Activated naive CD8-positive, alpha-beta T cell treated with anti-CD3 and anti-CD28 coated beads, Interleukin-2, amount 50 U/mL, for 16 hours (primary cell): ENCODE measurements at regions not wholly inside any gene's neighbourhood (a gene's known extent, or its start where the extent isn't known, plus 50 kb on each side); places are given as distances from the start of the nearest gene placed in this dataset.
A peak's percentile ranks its signal among the peaks of the same experiment; 100 is the strongest.

ENCODE experiments used
- DNase-seq: peaks from one replicate; pipeline ENCODE4 v3.0.0-alpha.2; 2020; ENCODE audit warnings: low read depth, low spot score

DNA sequence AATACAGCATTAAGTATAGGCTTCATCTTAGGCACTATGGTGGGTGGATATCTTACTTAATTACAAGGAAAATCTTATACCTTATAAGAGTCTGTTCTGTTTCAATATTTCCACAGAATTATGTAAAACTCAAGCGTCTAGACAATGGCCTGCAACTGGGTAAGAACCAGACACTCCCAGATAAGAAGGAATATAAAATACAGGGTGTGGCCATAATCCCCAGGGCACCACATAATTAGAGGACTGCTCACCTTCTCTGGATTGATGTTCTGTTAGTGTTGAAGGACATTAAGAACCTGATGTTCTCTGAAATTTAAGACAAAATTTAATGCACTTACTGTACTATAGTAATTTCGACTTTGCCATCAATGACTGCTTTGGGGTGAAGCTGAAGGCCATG is 198.2 kb upstream of the ARSJ start:
- DNase-seq = no peak

DNA sequence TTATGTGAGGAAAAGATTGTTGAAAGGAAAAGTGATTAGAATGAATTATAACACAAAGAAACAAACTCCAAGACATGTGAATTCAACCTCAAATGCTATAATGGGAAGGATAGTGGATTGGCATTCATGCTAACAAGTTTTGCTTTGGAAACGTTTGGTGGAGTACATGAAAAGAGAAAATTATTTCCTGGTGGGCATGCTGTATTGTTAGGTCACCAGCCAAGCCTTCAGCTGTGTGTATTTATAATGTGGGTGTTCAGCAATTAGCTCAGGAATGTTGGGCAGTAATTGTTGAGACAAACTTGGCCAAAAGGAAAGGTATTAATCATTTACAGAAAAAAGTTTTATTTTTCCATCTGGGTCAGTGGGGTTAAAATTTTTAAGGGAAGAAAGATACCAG is 198.9 kb upstream of the ARSJ start:
- no peak for DNase-seq

DNA sequence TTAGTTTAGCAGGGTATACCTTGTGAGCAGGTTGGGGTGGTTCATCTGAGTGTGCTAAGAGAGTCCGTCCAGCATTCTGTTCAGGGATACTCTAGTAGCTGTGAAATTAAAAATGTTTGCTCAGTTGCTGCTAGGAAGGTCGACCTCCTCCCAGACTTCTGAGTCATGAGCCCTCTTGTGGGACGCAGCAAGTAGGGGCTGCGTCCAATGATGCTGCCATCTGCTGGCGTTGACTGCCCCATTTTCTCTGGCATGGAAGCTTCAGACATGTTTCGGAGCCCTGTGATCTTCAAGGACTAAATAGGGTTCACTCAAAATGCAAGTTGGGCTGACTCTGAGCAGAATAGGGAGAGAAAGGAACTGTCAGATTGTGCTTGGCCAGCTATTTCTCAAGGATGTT is 201.0 kb upstream of the ARSJ start:
- peak; percentile 3 for DNase-seq

DNA sequence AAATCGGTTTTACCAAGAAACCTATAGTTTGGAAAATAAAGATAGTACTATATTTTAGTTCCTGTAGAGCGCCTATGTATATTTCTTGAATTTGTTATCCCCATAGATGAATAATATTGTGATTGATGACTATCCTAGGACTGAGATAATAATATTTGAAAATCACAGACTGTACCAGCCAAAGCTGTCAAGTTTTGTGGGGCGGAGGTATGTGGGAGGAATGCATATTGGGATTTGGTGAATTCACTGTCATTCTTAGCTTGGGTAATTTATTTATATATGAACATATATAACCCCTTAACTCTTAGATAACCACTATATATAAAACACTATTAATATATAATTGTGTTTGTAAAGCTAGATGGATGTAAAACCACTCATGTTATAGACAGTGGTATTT is 205.5 kb upstream of the ARSJ start:
- DNase-seq = no peak

DNA sequence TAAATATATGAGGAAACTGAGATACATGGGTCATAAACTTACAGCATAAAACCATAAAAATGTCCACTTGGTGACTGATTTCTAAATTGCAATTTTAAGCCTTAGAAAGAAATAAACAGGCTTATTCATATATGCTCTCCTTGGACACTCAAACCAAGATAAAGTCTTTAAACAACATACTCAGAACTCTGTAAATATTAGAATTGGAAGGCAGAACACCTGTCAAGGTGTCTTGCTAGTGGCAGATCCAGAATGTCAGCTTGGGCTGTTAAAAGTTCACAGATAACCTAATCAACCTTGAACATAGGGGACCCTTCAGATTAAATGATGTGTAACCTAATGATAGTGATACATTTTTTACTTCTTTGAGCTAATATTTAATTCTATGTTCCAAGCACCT is 208.1 kb upstream of the ARSJ start:
- no peak for DNase-seq

DNA sequence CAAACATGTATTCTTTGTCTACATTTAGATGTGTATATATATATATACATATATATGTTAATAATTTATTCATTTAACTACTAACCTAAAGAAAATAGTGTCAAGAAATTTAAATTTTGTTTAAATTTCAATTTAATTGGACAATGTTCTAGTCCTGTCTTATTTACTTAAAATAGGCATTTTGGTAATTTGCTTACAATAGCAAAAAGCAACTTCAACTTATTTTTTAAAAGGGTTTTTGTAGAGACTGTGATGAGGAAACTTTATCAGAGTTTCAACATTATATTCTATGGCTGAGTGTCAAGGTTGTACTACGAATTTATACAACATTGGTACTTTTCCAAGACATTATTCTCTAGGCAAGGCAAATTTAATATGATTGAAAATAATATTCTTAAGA is 212.0 kb upstream of the ARSJ start:
- DNase-seq = no peak

DNA sequence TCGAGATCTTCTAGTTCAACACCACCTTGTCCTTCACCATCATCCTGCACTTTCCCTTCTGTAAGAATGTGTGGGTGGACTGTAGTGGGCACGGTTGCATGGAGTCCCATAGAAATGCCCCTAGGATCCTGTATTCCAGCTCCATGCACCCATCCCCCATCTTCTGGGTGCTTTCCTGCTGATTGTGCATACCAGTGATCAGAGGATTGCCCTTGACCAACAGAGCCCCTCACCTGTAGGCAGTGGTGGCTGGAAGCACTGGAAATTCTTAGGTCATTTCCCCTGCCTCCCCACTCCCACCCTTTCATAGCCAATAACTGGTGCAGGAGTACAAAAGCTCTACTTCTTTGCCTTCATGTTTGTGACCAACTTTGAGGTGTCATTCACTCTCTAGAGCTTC is 213.4 kb upstream of the ARSJ start:
- DNase-seq = no peak

DNA sequence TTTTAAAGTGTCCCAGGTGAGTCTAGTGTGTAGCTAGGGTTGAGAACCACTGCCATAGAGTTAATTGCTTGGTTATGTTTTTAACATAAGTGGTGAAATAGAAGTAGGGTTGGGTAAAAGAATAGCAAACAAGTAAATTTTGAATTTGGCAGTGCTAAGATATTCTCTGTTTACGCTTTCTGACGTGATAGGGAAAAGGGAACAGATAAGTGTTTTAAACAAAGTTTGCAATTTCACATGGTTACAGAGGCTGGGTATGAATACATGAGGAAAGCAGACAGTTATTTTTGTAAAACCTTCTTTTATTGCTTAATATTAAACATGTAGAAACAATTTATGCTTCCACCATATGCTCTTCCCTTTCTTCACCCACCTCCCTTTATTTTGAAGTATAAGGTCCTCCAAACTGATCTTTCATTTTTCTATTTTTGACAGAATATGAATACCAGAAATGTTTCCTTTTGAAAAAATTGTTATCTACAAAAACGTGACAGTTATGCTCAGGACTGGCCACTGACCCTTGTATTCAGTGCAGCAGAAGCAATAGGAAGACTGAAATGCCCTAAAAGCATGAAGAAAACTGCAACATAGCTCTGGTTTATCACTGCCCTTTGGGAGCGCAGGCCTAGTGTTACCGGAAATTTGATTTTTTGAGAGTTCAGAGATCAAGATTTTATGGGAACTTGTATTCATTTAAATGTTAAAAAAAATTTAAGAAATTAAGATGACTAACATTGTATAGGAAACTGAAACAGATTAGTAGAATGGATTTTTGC is 214.4 kb upstream of the ARSJ start:
- DNase-seq = no peak

DNA sequence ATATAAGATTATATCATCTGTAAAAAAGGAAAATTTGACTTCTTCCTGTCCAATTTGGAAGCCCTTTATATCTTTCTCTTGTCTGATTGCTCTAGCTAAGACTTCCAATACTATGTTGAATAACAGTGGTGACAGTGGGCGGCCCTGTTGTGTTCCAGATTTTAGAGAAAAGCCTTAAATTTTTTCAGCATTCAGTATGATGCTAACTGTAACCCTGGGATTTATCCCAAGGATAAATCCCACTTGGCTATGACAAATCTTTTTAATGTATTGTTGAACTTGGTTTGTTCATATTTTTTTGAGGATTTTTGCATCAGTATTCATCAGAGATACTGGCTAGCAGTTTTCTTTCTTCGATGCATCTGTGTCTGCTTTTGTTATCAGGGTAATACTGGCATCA is 217.2 kb upstream of the ARSJ start:
- DNase-seq = no peak

DNA sequence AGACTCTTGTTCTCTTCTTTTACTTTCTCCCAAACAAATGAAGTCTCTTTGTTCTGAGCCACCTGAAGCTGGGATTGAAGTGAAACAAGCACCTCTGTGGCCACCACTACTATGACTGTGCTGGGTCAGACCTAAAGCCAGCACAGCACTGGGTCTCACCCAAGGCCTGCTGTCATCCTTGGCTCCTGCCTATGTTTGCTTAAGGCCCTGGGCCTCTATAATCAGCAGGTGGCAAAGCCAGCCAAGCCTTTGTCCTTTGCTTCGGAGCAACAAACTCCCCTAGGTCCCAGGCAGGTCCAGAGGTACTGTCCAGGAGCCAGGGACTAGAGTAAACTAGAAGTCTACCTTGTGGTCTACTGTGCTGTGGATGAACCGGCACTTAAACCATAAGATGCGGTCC is 220.6 kb upstream of the ARSJ start:
- no peak for DNase-seq

DNA sequence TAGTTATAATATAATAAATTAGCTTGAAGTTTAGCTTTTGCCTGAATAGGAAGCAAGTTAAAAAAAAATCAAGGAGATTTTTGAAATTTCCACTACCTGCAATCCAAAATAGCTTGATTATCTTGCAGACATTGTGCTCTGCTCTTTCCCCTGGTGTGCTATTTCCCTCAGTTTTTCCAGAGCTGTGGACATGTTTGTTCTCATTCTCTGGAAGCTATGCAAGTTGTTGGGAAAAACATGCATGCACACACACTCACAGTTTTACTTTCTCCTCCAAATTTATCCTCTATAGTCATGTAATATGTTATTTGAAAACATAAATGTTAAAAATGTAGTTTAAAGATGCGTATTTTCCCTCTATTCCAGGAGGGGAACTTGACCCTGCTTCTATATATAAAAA is 225.8 kb upstream of the ARSJ start:
- DNase-seq = no peak

DNA sequence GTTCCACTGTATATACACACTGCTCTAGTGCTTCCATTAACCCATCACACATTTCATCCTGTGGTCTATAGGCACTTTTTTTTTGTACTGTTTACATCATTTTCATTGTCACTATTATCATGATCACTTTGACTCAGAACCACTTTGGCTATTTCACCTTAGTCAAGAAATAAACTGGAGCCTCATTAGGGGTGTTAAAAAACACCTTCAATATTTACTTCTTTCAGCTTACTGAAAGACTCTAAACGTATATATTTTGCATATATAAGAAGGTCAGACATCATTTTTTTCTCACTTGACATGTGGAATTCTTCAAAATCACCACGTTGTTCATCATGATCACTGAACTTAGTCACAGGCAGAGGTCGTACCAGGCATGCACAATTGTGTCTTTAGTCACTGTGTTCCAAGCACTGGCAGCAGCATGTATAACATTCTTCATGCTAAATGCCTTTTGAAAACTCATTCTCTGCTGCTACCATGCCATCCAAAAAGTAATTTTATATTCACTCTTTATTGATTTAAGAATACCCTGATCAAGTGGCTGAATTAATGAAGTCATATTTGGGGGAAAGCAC is 229.2 kb upstream of the ARSJ start:
- DNase-seq = no peak

DNA sequence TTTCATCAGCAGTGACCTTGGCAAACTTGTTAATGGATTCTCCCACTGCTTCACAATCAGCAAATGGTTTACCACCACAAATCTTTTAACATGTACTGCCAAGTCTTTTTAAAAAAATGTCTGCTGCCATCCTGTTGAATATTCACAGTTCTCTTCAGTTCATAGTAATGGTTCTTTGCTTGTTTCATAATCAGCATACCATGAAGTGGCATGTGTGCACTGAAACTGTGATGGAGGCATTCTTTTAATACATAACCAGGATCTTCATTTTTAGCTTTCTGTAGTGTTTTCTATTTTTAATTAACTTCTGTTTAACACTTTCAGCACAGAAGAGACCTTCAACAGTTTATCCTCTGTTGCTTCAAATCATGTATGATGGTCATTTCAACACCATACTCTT is 230.1 kb upstream of the ARSJ start:
- DNase-seq = no peak

DNA sequence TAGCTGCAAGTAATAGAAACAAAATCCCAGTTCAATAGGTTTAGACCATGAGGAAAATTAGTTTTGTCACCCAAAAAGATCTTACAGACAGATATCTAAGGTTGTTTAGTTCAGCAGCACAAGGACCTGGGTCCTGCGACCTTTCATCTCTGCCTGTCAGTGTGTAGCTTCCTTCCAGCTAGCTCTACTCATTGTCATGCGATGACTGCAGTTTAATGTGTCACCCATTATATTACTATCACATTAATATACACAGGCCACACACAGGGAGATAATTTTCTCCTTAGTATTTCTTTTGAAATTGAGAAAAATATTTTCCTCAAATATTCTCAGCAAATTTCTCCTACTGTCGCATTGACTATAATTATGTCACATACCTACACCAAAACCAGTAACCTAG is 232.1 kb upstream of the ARSJ start:
- no peak for DNase-seq

DNA sequence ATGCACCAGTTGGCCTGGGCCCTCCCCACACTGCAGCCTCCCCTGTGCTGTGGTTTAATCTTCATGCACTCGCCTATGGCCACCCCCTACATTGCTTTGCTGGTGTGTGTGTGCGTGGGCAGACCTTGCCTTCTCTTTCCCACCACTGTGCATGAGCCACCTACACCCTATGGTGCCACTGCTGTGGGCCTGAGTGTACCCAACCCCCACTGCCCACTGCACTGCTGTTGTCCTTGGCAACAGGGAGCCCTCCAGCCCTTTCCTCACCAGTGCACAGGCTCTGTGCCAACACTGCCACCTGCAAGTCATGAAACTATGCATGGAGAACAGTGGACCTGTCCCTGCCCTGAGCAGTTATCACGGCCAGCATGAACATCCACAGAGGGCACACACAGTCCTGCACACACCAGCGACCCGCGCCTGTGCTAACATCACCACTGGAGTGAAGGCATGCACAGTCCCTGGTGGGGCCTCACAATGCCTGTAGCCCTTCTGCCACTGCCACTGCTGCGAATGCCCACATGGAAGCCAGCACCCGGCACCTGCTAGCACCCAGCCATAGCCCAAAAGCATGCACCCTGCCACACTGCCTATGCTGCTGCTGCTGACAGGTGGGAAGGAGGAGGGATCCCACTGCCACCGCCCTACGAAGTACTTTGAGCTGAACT is 237.8 kb upstream of the ARSJ start:
- DNase-seq = no peak

DNA sequence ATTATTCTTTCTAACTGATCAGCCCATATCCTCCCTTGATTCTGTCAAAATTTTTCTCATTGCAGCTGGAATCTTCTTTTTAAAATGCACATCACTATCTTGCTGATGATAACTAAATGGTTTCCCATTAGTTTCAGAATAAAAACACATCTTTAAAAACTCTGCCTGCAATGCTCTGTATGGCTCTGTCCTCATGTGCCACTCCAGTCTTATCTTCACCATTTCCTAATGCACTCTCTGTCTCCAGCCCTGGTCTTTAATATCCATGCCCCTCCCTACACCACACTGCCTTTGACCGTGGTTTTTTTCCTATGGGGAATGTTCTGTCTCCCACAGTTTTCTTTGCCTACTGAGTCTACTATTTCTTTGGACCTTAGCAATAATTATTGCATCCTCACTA is 244.1 kb upstream of the ARSJ start:
- no peak for DNase-seq

DNA sequence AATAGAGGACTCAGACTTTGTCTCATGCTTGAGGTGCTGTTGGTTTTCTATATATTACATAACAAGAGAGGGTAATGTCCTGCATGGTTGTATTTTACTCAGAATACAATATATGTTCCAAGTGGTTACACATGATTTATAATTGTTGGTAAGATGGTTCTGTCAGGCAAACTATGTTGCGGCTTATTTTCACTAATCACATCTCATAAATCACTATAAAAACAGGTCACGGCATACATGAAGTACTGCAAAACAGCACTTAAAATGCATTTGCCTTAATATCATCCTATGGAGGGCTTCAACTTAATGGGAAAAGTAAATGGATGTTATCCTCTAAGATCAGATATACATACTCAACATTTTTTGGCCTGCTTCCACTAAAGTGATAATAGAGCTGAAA is 246.0 kb upstream of the ARSJ start:
- no peak for DNase-seq

DNA sequence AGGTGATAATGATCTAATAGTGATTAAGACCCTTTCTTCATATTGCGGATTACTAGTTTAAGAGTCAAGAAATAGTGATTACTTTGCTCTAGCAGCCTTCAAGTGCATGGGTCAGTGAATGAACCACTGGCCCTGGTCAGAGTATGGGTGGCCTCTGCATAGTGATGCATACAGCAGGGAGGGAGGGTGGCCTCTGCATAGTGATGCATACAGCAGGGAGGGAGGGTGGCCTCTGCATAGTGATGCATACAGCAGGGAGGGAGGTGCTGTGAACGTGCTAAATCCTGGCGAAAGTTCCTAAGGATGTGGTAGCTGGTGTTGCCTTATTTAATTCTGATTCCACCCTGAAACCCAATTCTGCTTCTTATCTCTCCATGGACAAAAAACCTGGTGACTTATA is 246.7 kb upstream of the ARSJ start:
- no peak for DNase-seq

DNA sequence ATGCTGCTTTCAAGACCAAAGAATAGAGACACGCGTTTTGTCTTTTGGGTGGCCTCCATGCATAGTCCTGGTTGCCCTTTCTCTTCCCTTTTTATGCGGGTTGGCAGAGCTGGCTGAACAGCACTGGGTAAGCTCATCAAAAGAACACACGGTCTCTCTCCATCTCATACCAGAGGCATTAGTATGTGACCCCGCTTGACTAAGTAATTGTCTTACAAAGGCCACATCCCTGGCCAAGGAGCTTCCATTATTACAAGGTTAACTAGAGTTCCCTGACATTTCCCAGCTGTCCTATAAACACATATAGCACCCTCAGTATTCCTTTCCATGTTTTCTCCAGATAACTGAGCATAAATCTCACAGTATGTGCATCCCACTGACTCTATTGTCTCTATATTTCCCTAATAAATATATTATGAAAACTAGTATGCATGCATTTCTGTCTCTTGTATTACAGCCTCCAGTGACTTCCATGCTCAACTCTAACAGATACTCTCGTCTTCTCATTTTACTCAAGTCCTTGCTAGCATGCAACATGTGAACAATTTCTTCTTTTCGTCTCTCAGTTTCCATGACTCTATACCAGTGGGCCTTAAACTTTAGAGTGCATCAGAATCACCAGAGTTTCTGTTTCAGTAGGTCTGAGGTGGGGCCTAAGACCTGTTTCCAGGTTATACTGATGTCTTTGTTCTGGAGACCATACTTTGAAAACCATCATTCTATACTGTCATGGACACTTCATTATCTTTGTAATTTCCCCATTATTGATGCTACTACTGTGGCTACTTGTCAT is 247.7 kb upstream of the ARSJ start:
- DNase-seq = no peak

DNA sequence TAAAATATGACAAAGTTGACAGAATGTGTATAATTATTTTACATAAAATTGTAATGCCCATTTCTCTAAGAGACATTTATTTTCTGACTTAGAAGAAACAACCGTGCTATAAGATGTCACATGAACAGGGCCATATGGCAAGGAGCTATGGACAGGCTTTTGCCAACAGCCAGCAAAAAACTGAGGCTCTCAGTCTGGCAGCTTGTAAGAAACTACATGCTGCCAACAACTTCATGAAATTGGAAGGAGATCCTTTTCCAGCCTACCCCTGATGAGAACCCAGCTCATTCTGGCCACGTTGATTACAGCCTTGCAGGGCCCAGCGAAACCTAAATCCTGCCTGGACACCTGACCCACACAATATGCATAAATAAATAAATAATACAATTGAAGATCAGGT is 250.3 kb upstream of the ARSJ start:
- no peak for DNase-seq

DNA sequence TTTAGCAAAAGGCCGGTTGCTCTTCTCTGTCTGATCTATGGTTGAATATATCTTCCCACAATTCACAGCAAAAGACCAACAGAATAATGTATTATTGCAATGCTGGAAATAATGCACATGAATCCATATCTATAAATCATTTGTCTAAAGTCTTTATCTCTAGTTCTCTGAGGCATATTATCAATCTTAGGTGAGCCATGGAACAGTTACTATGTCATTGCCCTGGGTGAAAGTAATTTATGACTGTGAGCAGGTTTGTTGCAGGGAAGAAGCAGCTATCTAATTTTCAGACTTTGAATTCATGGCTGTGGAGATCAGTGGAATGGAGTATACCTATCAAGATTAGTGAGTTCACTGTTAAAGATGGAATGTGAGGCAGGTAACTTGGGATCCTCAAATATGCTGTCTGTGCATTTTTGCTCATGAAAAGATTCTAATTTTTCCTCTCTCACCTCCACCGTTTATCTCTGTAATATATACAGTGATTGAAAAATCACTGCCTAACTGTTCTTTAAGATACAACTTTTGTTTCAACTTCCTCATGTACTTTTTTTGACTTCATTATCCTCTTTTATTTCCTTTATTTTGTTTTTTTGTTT is 256.8 kb upstream of the ARSJ start:
- no peak for DNase-seq

DNA sequence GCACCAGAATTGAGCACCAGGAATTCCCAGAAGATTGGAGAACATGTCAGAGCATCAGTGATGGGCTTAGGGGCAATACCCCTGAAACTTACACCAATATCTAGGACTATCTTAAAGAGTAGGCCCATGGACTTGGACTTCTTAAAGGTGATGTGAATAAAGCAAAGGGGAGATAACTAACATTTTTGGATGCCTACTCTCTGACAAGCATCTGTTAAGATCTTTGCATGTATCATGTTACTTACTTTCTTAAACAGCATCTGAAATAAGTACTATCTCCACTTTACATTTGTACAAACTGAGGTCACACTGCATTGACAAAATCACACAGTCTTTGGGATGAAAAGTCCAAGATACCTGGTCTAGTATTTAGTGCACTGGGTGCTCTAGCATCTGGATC is 258.6 kb upstream of the ARSJ start:
- no peak for DNase-seq
